ENCODE measurements at regions not wholly inside any gene's neighbourhood (a gene's known extent, or its start where the extent isn't known, plus 50 kb on each side); places are given as distances from the start of the nearest gene placed in this dataset.

DNA sequence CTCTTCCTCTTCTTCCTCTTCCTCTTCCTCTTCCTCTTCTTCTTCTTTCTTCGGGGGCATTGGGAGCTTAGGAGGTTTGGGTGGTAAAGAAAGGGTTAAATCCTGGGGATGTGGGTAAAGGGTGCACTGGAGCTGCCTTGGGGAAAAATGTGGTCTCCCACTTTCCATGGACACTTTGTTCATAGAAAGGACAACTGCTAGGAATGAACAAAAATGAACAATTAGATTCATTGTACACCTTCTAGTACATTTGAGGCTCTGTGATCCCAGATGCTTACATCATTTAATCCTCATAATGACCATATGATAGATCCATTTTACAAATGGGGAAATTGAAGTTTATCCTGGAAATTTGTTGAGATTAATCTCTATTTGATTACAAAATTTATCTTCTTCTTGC is 699.7 kb downstream of the TUSC7 start:
- TF ChIP-seq, protein P1, sequence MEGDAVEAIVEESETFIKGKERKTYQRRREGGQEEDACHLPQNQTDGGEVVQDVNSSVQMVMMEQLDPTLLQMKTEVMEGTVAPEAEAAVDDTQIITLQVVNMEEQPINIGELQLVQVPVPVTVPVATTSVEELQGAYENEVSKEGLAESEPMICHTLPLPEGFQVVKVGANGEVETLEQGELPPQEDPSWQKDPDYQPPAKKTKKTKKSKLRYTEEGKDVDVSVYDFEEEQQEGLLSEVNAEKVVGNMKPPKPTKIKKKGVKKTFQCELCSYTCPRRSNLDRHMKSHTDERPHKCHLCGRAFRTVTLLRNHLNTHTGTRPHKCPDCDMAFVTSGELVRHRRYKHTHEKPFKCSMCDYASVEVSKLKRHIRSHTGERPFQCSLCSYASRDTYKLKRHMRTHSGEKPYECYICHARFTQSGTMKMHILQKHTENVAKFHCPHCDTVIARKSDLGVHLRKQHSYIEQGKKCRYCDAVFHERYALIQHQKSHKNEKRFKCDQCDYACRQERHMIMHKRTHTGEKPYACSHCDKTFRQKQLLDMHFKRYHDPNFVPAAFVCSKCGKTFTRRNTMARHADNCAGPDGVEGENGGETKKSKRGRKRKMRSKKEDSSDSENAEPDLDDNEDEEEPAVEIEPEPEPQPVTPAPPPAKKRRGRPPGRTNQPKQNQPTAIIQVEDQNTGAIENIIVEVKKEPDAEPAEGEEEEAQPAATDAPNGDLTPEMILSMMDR (IDR thresholded peaks at IDR 0.05; ENCODE audit: low read length) = no peak
- TF ChIP-seq EZH2 (optimal IDR thresholded peaks at IDR 0.05; ENCODE audit: low read depth, low read length) (no peak), EZH2phosphoT487 (IDR thresholded peaks at IDR 0.05; ENCODE audit: low read length) (no peak)

All from MM.1S (cell line).